Bronchial epithelial cell (primary cell): ENCODE measurements at regions not wholly inside any gene's neighbourhood (a gene's known extent, or its start where the extent isn't known, plus 50 kb on each side); places are given as distances from the start of the nearest gene placed in this dataset.
A peak's percentile ranks its signal among the peaks of the same experiment; 100 is the strongest.

Experiments
- DNase-seq: peaks from one replicate; pipeline ENCODE4 v3.0.0-alpha.2; 2010; ENCODE audit warnings: low read depth
- FAIRE-seq: peaks from 2 replicates; lab custom pipeline; 2011; peaks lifted over from hg19 to GRCh38; lab: Jason Lieb, UNC
- H3K27me3 ChIP-seq: 2 replicates; pipeline ENCODE4 v1.5.1; 2011; ENCODE audit warnings: low read length; ENCODE audit not compliant: control insufficient read depth, insufficient read depth
- H3K36me3 ChIP-seq: 2 replicates; pipeline ENCODE4 v1.5.1; 2011; ENCODE audit warnings: low read length; ENCODE audit not compliant: control insufficient read depth, insufficient read depth
- H3K4me3 ChIP-seq: 2 replicates; pipeline ENCODE4 v1.5.1; 2011; ENCODE audit warnings: mild to moderate bottlenecking, low read depth, low read length, control low read depth
- CTCF ChIP-seq: IDR thresholded peaks from 2 replicates; pipeline ENCODE4 v1.5.1; 2011; ENCODE audit warnings: mild to moderate bottlenecking, moderate library complexity, low read length, control low read depth, inconsistent platforms; ENCODE audit not compliant: insufficient read depth, severe bottlenecking

GRCh38 chr2:172364261-172364660 is 63.1 kb upstream of the ITGA6 start:
- Histone ChIP-seq H3K36me3 (no peaks in the 10 kb centered on the region), H3K4me3 (no peak overlapping the region), H3K27me3 (no peaks in the 10 kb centered on the region)
- FAIRE-seq (no peak), DNase-seq (no peak)
- no peak for TF ChIP-seq CTCF

GRCh38 chr2:172366596-172367150 is 60.7 kb upstream of the ITGA6 start:
- Histone ChIP-seq H3K4me3 (no peak overlapping the region), H3K36me3 (no peaks in the 10 kb centered on the region), H3K27me3 (no peaks in the 10 kb centered on the region)
- no peak for TF ChIP-seq CTCF
- FAIRE-seq, result no peak
- no peak for DNase-seq

- DNase-seq, result peak; percentile 15
Observed at GRCh38 chr2:172370821-172371455, 56.4 kb upstream of the ITGA6 start.

GRCh38 chr2:172372436-172372835 is 55.0 kb upstream of the ITGA6 start:
- H3K4me3 ChIP-seq, result no peak overlapping the region
- no peaks in the 10 kb centered on the region for H3K27me3 ChIP-seq
- no peak for FAIRE-seq
- no peaks in the 10 kb centered on the region for H3K36me3 ChIP-seq
- no peak for TF ChIP-seq CTCF
- peak; percentile 94 for DNase-seq

More at GRCh38 chr2:172370821-172371455, 56.4 kb upstream of the ITGA6 start:
- H3K4me3 ChIP-seq, result no peak overlapping the region
- no peak for TF ChIP-seq CTCF
- H3K36me3 ChIP-seq, result no peaks in the 10 kb centered on the region
- no peak for FAIRE-seq
- H3K27me3 ChIP-seq, result no peaks in the 10 kb centered on the region

GRCh38 chr2:172373076-172373475 is 54.3 kb upstream of the ITGA6 start:
- DNase-seq, result no peak
- Histone ChIP-seq H3K27me3 (no peaks in the 10 kb centered on the region), H3K36me3 (no peaks in the 10 kb centered on the region), H3K4me3 (no peak overlapping the region)
- FAIRE-seq, result no peak
- no peak for TF ChIP-seq CTCF

GRCh38 chr2:172373766-172374165 is 53.6 kb upstream of the ITGA6 start:
- no peaks in the 10 kb centered on the region for H3K36me3 ChIP-seq
- DNase-seq, result peak; percentile 84
- no peak for FAIRE-seq

More at GRCh38 chr2:172373766-172374165, 53.6 kb upstream of the ITGA6 start:
- H3K4me3 ChIP-seq, result no peak overlapping the region
- TF ChIP-seq CTCF, result no peak
- H3K27me3 ChIP-seq, result no peaks in the 10 kb centered on the region
